Fibroblast of the aortic adventitia (primary cell): ENCODE measurements at regions not wholly inside any gene's neighbourhood (a gene's known extent, or its start where the extent isn't known, plus 50 kb on each side); places are given as distances from the start of the nearest gene placed in this dataset.
"Not testable (repeated sequence)": the region's sequence is repeated elsewhere in the genome, so short reads cannot be mapped to it uniquely, and the experiment has no call there.

ENCODE experiments used
- DNase-seq: peaks from one replicate; pipeline ENCODE4 v3.0.0-alpha.2; 2010; ENCODE audit warnings: low read depth
- H3K4me3 ChIP-seq: 2 replicates; pipeline ENCODE4 v1.5.1; 2011; ENCODE audit warnings: low read depth, mild to moderate bottlenecking, control low read depth, low read length, moderate library complexity
- CTCF ChIP-seq: IDR thresholded peaks from 2 replicates; pipeline ENCODE4 v1.5.1; 2011; ENCODE audit warnings: mild to moderate bottlenecking, low read length, control low read depth, inconsistent platforms; ENCODE audit not compliant: insufficient read depth

DNA sequence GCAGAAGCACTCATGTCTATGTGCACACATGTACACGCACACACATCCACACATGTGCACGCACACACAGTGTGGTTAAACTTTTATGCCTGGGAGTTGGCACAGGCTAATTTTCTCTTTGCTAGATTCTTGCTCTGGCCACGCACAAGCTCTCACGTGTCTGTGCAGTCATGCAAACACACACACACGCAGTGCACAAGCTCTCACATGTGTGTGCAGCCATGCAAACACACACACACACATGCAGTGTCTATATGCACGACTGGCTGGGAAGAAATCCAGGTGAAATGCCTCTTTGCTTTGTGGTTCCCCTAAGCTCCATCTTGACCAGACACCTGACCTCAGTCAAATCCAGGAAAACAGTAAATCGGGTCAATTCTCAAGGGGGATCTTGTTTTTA, 138.0 kb downstream of the SHOX start:
- TF ChIP-seq CTCF, result no peak
- H3K4me3 ChIP-seq, result no peak overlapping the region
- no peak for DNase-seq

- DNase-seq, result no peak
- no peak overlapping the region for H3K4me3 ChIP-seq
- no peak for TF ChIP-seq CTCF
These were observed 128.3 kb downstream of the SHOX start for GRCh38 chrX:758917-759316.

- no peak overlapping the region for H3K4me3 ChIP-seq
- DNase-seq, result no peak
- no peak for TF ChIP-seq CTCF
These were observed 120.2 kb downstream of the SHOX start for GRCh38 chrX:750812-751211.

DNA sequence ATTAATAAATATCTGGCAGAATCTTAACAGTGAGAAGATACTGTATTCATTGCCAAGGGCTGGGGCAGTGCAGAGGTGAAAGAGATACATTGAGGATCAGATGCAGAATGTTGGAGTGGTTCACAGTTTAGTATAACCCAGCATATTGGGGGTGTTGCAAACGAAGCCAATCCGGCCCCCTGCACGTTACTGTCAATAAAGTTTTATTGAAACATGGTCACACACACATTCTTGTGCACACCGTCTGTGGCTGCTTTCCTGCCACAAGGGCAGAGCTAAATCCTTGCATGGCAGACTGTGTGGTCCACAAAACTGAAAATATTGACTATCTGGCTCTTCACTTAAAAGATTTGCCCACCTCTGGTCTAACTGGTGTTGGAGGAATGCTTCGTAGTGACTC, 119.7 kb downstream of the SHOX start:
- TF ChIP-seq CTCF, result no peak
- DNase-seq, result no peak
- H3K4me3 ChIP-seq, result no peak overlapping the region

GRCh38 chrX:747176-747575, 116.6 kb downstream of the SHOX start:
- TF ChIP-seq CTCF, result no peak
- no peak for DNase-seq
- no peak overlapping the region for H3K4me3 ChIP-seq

GRCh38 chrX:739611-740010, 109.0 kb downstream of the SHOX start:
- no peak for DNase-seq
- no peak for TF ChIP-seq CTCF
- H3K4me3 ChIP-seq, result no peak overlapping the region

DNA sequence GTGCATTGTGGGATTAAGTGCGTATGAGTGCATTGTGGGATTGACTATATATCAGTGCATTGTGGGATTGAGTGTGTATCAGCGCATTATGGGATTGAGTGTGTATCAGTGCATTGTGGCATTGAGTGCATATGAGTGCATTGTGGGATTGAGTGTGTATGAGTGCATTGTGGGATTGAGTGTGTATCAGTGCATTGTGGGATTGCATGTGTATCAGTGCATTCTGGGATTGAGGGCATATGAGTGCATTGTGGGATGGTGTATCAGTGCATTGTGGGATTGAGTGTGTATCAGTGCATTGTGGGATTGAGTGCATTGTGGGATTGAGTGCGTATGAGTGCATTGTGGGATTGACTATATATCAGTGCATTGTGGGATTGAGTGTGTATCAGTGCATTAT, 106.4 kb downstream of the SHOX start:
- not testable (repeated sequence) for DNase-seq, H3K4me3 ChIP-seq
